SK-N-SH treated with all-trans-retinoic acid at 6 μM for 48 hours (cell line): ENCODE measurements at regions not wholly inside any gene's neighbourhood (a gene's known extent, or its start where the extent isn't known, plus 50 kb on each side); places are given as distances from the start of the nearest gene placed in this dataset.

Experiments
- ATAC-seq: fragments of 200-7000 bp; cut with Tn5 transposase; 3 replicates; pipeline ENCODE4 v1.9.1; 2020; ENCODE audit warnings: mild to moderate bottlenecking, moderate library complexity
- ARNTL ChIP-seq: fragments of 450-650 bp; formaldehyde crosslinking; IDR thresholded peaks from 2 replicates; pipeline ENCODE4 v1.5.0; 2020; ENCODE audit warnings: low read depth, mild to moderate bottlenecking, moderate library complexity, borderline replicate concordance
- BACH2 ChIP-seq: fragments of 250-450 bp; sonication (Bioruptor Pico); IDR thresholded peaks from 2 replicates; pipeline ENCODE4 v1.9.0; 2021; ENCODE audit warnings: mild to moderate bottlenecking, borderline replicate concordance
- CREB5 ChIP-seq: fragments of 250-450 bp; sonication (Bioruptor Pico); IDR thresholded peaks from 2 replicates; pipeline ENCODE4 v1.5.1; 2020; ENCODE audit warnings: low read depth, mild to moderate bottlenecking, moderate library complexity
- CSDC2 ChIP-seq: fragments of 250-450 bp; sonication (Bioruptor Pico); IDR thresholded peaks from 2 replicates; pipeline ENCODE4 v1.5.0; 2020; ENCODE audit warnings: mild to moderate bottlenecking, moderate library complexity
- CSRNP3 ChIP-seq: fragments of 250-450 bp; sonication (Bioruptor Pico); IDR thresholded peaks from 2 replicates; pipeline ENCODE4 v1.5.1; 2021; ENCODE audit warnings: mild to moderate bottlenecking, moderate library complexity
- ESRRG ChIP-seq: fragments of 250-450 bp; sonication (Bioruptor Pico); IDR thresholded peaks from 2 replicates; pipeline ENCODE4 v1.6.1; 2021; ENCODE audit warnings: mild to moderate bottlenecking
- GLIS3 ChIP-seq: fragments of 250-450 bp; sonication (Bioruptor Pico); IDR thresholded peaks from 2 replicates; pipeline ENCODE4 v1.5.0; 2020; ENCODE audit warnings: mild to moderate bottlenecking, moderate library complexity
- ISL1 ChIP-seq: fragments of 250-450 bp; sonication (Bioruptor Pico); IDR thresholded peaks from 2 replicates; pipeline ENCODE4 v2.1.2; 2022; ENCODE audit warnings: mild to moderate bottlenecking, moderate library complexity
- OSR1 ChIP-seq: fragments of 250-450 bp; sonication (Bioruptor Pico); IDR thresholded peaks from 2 replicates; pipeline ENCODE4 v1.8.0; 2022; ENCODE audit warnings: moderate library complexity, mild to moderate bottlenecking, inconsistent platforms
- POU6F1 ChIP-seq: fragments of 250-450 bp; sonication (Bioruptor Pico); IDR thresholded peaks from 2 replicates; pipeline ENCODE4 v1.8.0; 2021; ENCODE audit warnings: low read depth, mild to moderate bottlenecking, moderate library complexity, borderline replicate concordance
- PPARA ChIP-seq: fragments of 250-450 bp; sonication (Bioruptor Pico); IDR thresholded peaks from 2 replicates; pipeline ENCODE4 v1.5.0; 2020; ENCODE audit warnings: mild to moderate bottlenecking, borderline replicate concordance
- SNAI2 ChIP-seq: fragments of 250-450 bp; sonication (Bioruptor Pico); IDR thresholded peaks from 2 replicates; pipeline ENCODE4 v1.5.0; 2020; ENCODE audit warnings: mild to moderate bottlenecking, moderate library complexity
- TCF4 ChIP-seq: fragments of 250-450 bp; sonication (Bioruptor Pico); IDR thresholded peaks from 2 replicates; pipeline ENCODE4 v1.8.0; 2021; ENCODE audit warnings: mild to moderate bottlenecking, moderate library complexity, borderline replicate concordance
- TOX ChIP-seq: fragments of 250-450 bp; sonication (Bioruptor Pico); IDR thresholded peaks from 2 replicates; pipeline ENCODE4 v1.8.0; 2021; ENCODE audit warnings: mild to moderate bottlenecking, moderate library complexity, borderline replicate concordance
- TSHZ2 ChIP-seq: fragments of 250-450 bp; sonication (Bioruptor Pico); IDR thresholded peaks from 2 replicates; pipeline ENCODE4 v1.5.0; 2020; ENCODE audit warnings: mild to moderate bottlenecking, moderate library complexity
- ZC3H10 ChIP-seq: fragments of 250-450 bp; sonication (Bioruptor Pico); IDR thresholded peaks from 2 replicates; pipeline ENCODE4 v1.5.1; 2021; ENCODE audit warnings: mild to moderate bottlenecking, moderate library complexity
- ZFP3 ChIP-seq: fragments of 250-450 bp; sonication (Bioruptor Pico); IDR thresholded peaks from 2 replicates; pipeline ENCODE4 v1.5.0; 2020; ENCODE audit warnings: mild to moderate bottlenecking, moderate library complexity
- ZFP30 ChIP-seq: fragments of 450-650 bp; formaldehyde crosslinking; IDR thresholded peaks from 2 replicates; pipeline ENCODE4 v1.5.0; 2022; ENCODE audit warnings: mild to moderate bottlenecking, moderate library complexity
- ZNF565 ChIP-seq: fragments of 450-650 bp; formaldehyde crosslinking; conservative IDR thresholded peaks from 2 replicates; pipeline ENCODE4 v1.5.0; 2020; ENCODE audit warnings: low read depth, mild to moderate bottlenecking, moderate library complexity
- ZNF70 ChIP-seq: fragments of 450-650 bp; formaldehyde crosslinking; IDR thresholded peaks from 2 replicates; pipeline ENCODE4 v1.5.0; 2020; ENCODE audit warnings: mild to moderate bottlenecking, moderate library complexity
- ZNF8 ChIP-seq: fragments of 450-650 bp; formaldehyde crosslinking; IDR thresholded peaks from 2 replicates; pipeline ENCODE4 v1.5.0; 2020; ENCODE audit warnings: mild to moderate bottlenecking, moderate library complexity

GRCh38 chr10:88163572-88163971, 300.1 kb downstream of the PTEN start:
- TF ChIP-seq TCF4 (no peak), ZNF565 (CRISPR knock-in tag) (no peak), ZNF70 (CRISPR knock-in tag) (no peak), ZNF8 (CRISPR knock-in tag) (no peak), CSRNP3 (CRISPR knock-in tag) (no peak), ISL1 (CRISPR knock-in tag) (no peak), CREB5 (no peak), ZFP30 (CRISPR knock-in tag) (no peak), GLIS3 (no peak), ESRRG (CRISPR knock-in tag) (no peak), POU6F1 (CRISPR knock-in tag) (no peak), TOX (CRISPR knock-in tag) (no peak), SNAI2 (no peak), CSDC2 (no peak), ZC3H10 (CRISPR knock-in tag) (no peak), OSR1 (no peak), TSHZ2 (no peak)
- no peak for ATAC-seq

- TF ChIP-seq ZFP3 (CRISPR knock-in tag) = no peak
- no peak for TF ChIP-seq BACH2 (CRISPR knock-in tag)
- no peak for TF ChIP-seq POU6F1 (CRISPR knock-in tag)
- no peak for TF ChIP-seq PPARA (CRISPR knock-in tag)
- TF ChIP-seq ZFP30 (CRISPR knock-in tag) = no peak
- no peak for TF ChIP-seq ZNF8 (CRISPR knock-in tag)
- no peak for TF ChIP-seq TSHZ2
- no peak for ATAC-seq
Observed at GRCh38 chr10:88164471-88164870, 301.0 kb downstream of the PTEN start.

GRCh38 chr10:88165849-88166271, 302.4 kb downstream of the PTEN start:
- ATAC-seq = peak; percentile 96
- TF ChIP-seq OSR1 = no peak
- no peak for TF ChIP-seq CSRNP3 (CRISPR knock-in tag)
- TF ChIP-seq ARNTL (CRISPR knock-in tag) = no peak
- TF ChIP-seq SNAI2 = no peak
- TF ChIP-seq TOX (CRISPR knock-in tag) = no peak
- no peak for TF ChIP-seq GLIS3
- TF ChIP-seq TCF4 = no peak
- no peak for TF ChIP-seq PPARA (CRISPR knock-in tag)
- no peak for TF ChIP-seq POU6F1 (CRISPR knock-in tag)
- no peak for TF ChIP-seq ZC3H10 (CRISPR knock-in tag)
- TF ChIP-seq ZFP3 (CRISPR knock-in tag) = no peak
- no peak for TF ChIP-seq CSDC2
